D721Med (cell line): ENCODE measurements at regions not wholly inside any gene's neighbourhood (a gene's known extent, or its start where the extent isn't known, plus 50 kb on each side); places are given as distances from the start of the nearest gene placed in this dataset.

Experiments used
- DNase-seq: peaks from one replicate; pipeline ENCODE4 v3.0.0; 2011; ENCODE audit warnings: low spot score; ENCODE audit not compliant: insufficient read length
- FAIRE-seq: peaks from 2 replicates; lab custom pipeline; 2011; peaks lifted over from hg19 to GRCh38; lab: Jason Lieb, UNC
- CTCF ChIP-seq: IDR thresholded peaks from 2 replicates; pipeline ENCODE4 v1.5.1; 2012; ENCODE audit warnings: mild to moderate bottlenecking, control low read depth; ENCODE audit not compliant: insufficient read depth; ENCODE audit errors: missing control alignments

GRCh38 chr6:137705160-137706082, 161.6 kb upstream of the TNFAIP3 start:
- no peak for FAIRE-seq
- no peak for DNase-seq
- TF ChIP-seq CTCF = peak; percentile 45

GRCh38 chr6:137706083-137706750, 160.8 kb upstream of the TNFAIP3 start:
- FAIRE-seq = no peak
- no peak for TF ChIP-seq CTCF
- no peak for DNase-seq

GRCh38 chr6:137707038-137707589, 159.9 kb upstream of the TNFAIP3 start:
- no peak for TF ChIP-seq CTCF
- no peak for FAIRE-seq

GRCh38 chr6:137707590-137708360, 159.3 kb upstream of the TNFAIP3 start:
- DNase-seq (no peak), FAIRE-seq (no peak)
- TF ChIP-seq CTCF = peak; percentile 83

More at GRCh38 chr6:137707038-137707589, 159.9 kb upstream of the TNFAIP3 start:
- DNase-seq = no peak

GRCh38 chr6:137708481-137708880, 158.6 kb upstream of the TNFAIP3 start:
- FAIRE-seq (no peak), DNase-seq (no peak)
- no peak for TF ChIP-seq CTCF

- no peak for FAIRE-seq
- DNase-seq = no peak
- no peak for TF ChIP-seq CTCF
These were observed 157.4 kb upstream of the TNFAIP3 start for GRCh38 chr6:137709424-137710236.
